ENCODE measurements at regions not wholly inside any gene's neighbourhood (a gene's known extent, or its start where the extent isn't known, plus 50 kb on each side); places are given as distances from the start of the nearest gene placed in this dataset.

DNA sequence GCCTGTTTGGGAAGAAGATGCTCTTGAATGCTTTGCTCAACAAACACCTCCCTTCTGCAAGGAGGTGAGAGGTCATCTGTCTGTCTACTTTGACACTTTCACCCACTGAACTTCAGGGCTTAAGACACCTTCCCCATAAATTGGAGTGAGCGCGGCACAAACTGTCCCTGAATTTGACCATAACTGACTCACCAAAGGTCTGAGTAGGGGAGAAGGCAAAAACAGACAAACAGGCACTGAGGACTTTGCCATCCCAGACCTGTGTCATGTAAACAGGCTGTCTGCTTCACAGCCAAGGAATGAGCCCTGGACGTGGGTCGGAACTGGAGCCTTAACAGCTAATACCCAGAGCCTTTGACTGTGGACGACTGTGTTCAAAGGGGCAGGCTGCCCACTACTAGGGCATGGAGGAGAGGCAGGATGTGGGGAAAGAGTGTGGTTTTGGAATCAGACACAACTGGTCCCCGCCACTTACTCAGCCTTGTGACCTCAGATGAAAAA, 320.9 kb upstream of the KLF4 start:
- H3K79me2 ChIP-seq (ENCODE audit: insufficient read depth, low read length) = no peaks in the 10 kb centered on the region
- TF ChIP-seq, protein P1, sequence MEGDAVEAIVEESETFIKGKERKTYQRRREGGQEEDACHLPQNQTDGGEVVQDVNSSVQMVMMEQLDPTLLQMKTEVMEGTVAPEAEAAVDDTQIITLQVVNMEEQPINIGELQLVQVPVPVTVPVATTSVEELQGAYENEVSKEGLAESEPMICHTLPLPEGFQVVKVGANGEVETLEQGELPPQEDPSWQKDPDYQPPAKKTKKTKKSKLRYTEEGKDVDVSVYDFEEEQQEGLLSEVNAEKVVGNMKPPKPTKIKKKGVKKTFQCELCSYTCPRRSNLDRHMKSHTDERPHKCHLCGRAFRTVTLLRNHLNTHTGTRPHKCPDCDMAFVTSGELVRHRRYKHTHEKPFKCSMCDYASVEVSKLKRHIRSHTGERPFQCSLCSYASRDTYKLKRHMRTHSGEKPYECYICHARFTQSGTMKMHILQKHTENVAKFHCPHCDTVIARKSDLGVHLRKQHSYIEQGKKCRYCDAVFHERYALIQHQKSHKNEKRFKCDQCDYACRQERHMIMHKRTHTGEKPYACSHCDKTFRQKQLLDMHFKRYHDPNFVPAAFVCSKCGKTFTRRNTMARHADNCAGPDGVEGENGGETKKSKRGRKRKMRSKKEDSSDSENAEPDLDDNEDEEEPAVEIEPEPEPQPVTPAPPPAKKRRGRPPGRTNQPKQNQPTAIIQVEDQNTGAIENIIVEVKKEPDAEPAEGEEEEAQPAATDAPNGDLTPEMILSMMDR (conservative IDR thresholded peaks at IDR 0.05; ENCODE audit: low read length) = no peak
- TF ChIP-seq EZH2phosphoT487 (IDR thresholded peaks at IDR 0.05; ENCODE audit: borderline replicate concordance) = no peak
- H3K36me3 ChIP-seq (ENCODE audit: insufficient read depth, low read length) = no peaks in the 10 kb centered on the region
- no peaks in the 10 kb centered on the region for H4K20me1 ChIP-seq (ENCODE audit: insufficient read depth, low read length, poor library complexity, severe bottlenecking)
- no peaks in the 10 kb centered on the region for H3K4me1 ChIP-seq (ENCODE audit: insufficient read depth, low read length, poor library complexity, severe bottlenecking)
- H3F3A ChIP-seq (ENCODE audit: low read depth) = no peaks in the 10 kb centered on the region
- no peak overlapping the region for H3K4me2 ChIP-seq (ENCODE audit: low read depth, low read length, poor library complexity, severe bottlenecking)
- no peaks in the 10 kb centered on the region for H3K9me2 ChIP-seq (replicated peaks; ENCODE audit: low read depth, low read length)
- 0 out of 2 replicates have a peak, but pooled peaks cover 7% of the 10 kb centered on the region for H3K9me3 ChIP-seq (ENCODE audit: insufficient read depth, low read depth, low read length)
- no peaks in the 10 kb centered on the region for H3K27me3 ChIP-seq (ENCODE audit: insufficient read depth, low read length, poor library complexity, severe bottlenecking)
- H3K9ac ChIP-seq (ENCODE audit: low read depth, low read length, poor library complexity, severe bottlenecking) = no peak overlapping the region
- H3K4me3 ChIP-seq (ENCODE audit: low read length, poor library complexity, severe bottlenecking) = no peak overlapping the region
- H2AFZ ChIP-seq (ENCODE audit: low read length) = no peak overlapping the region

DNA sequence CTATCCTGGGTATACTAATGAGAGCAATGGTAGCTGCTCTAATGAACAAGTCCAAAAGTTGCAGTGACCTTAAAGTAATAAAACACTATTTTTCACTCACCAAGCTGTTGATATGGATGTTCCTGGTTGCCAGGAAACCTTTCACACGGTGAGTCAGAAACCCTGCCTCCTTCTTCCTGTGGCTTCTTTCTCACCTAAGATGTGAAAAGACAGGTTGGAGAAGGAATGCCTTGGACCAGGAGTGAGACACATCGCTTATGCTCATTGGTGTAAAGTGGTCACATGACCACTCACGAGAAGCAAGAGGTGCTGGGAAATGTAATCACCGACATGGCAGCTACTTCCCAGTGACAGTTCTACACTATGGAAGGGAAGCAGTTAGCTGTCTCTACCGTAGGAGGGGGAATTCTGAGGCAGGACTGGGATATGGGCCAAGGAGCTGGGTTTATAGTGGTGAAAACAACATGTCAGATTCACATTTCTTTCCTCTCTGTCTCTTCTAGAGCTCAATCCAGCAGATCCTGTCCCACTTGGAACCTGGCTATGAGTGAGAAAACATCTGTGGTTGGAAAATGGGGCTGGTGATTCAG, 320.4 kb upstream of the KLF4 start:
- no peaks in the 10 kb centered on the region for H3K27me3 ChIP-seq (ENCODE audit: insufficient read depth, low read length, poor library complexity, severe bottlenecking)
- TF ChIP-seq EZH2phosphoT487 (IDR thresholded peaks at IDR 0.05; ENCODE audit: borderline replicate concordance) = no peak
- TF ChIP-seq, protein P1 (conservative IDR thresholded peaks at IDR 0.05; ENCODE audit: low read length) = no peak
- no peaks in the 10 kb centered on the region for H3K4me1 ChIP-seq (ENCODE audit: insufficient read depth, low read length, poor library complexity, severe bottlenecking)
- H3K9me3 ChIP-seq (ENCODE audit: insufficient read depth, low read depth, low read length) = 0 out of 2 replicates have a peak, but pooled peaks cover 7% of the 10 kb centered on the region
- H3K36me3 ChIP-seq (ENCODE audit: insufficient read depth, low read length) = no peaks in the 10 kb centered on the region
- no peaks in the 10 kb centered on the region for H4K20me1 ChIP-seq (ENCODE audit: insufficient read depth, low read length, poor library complexity, severe bottlenecking)
- no peak overlapping the region for H3K4me3 ChIP-seq (ENCODE audit: low read length, poor library complexity, severe bottlenecking)
- no peaks in the 10 kb centered on the region for H3F3A ChIP-seq (ENCODE audit: low read depth)
- H2AFZ ChIP-seq (ENCODE audit: low read length) = no peak overlapping the region
- H3K79me2 ChIP-seq (ENCODE audit: insufficient read depth, low read length) = no peaks in the 10 kb centered on the region
- no peak overlapping the region for H3K4me2 ChIP-seq (ENCODE audit: low read depth, low read length, poor library complexity, severe bottlenecking)
- no peaks in the 10 kb centered on the region for H3K9me2 ChIP-seq (replicated peaks; ENCODE audit: low read depth, low read length)
- no peak overlapping the region for H3K9ac ChIP-seq (ENCODE audit: low read depth, low read length, poor library complexity, severe bottlenecking)

DNA sequence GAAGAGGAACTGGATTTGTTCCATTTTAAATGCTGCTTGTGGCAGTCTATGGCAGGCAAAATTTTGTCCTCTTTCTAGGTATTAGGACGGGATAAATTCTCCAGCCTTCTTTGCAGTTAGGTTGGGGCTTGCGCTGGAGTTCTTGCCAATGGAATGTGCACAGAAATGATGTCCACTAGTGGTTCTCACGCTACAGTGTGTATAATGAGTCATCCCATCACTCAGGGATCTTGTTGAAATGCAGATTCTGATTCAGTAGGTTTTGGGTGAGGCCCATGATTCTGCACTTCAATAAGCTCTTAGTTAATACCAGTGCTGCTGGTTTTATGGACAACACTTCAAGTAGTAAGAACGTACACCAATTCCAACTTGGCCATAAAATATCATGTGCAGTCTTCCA, 317.6 kb upstream of the KLF4 start:
- Histone ChIP-seq H3K4me2 (ENCODE audit: low read depth, low read length, poor library complexity, severe bottlenecking) (no peak overlapping the region), H3K36me3 (ENCODE audit: insufficient read depth, low read length) (no peaks in the 10 kb centered on the region), H3K79me2 (ENCODE audit: insufficient read depth, low read length) (no peaks in the 10 kb centered on the region), H3K27me3 (ENCODE audit: insufficient read depth, low read length, poor library complexity, severe bottlenecking) (no peaks in the 10 kb centered on the region), H3K9ac (ENCODE audit: low read depth, low read length, poor library complexity, severe bottlenecking) (no peak overlapping the region), H4K20me1 (ENCODE audit: insufficient read depth, low read length, poor library complexity, severe bottlenecking) (no peaks in the 10 kb centered on the region), H3K9me2 (replicated peaks; ENCODE audit: low read depth, low read length) (no peaks in the 10 kb centered on the region), H3K9me3 (ENCODE audit: insufficient read depth, low read depth, low read length) (0 out of 2 replicates have a peak, but pooled peaks cover 7% of the 10 kb centered on the region), H2AFZ (ENCODE audit: low read length) (no peak overlapping the region), H3F3A (ENCODE audit: low read depth) (no peaks in the 10 kb centered on the region), H3K4me3 (ENCODE audit: low read length, poor library complexity, severe bottlenecking) (no peak overlapping the region), H3K4me1 (ENCODE audit: insufficient read depth, low read length, poor library complexity, severe bottlenecking) (no peaks in the 10 kb centered on the region)
- TF ChIP-seq, protein P1 (conservative IDR thresholded peaks at IDR 0.05; ENCODE audit: low read length) = no peak
- no peak for TF ChIP-seq EZH2phosphoT487 (IDR thresholded peaks at IDR 0.05; ENCODE audit: borderline replicate concordance)

Measured in Loucy (cell line).